SK-N-SH (cell line): ENCODE measurements at regions not wholly inside any gene's neighbourhood (a gene's known extent, or its start where the extent isn't known, plus 50 kb on each side); places are given as distances from the start of the nearest gene placed in this dataset.
"Not testable (repeated sequence)": the region's sequence is repeated elsewhere in the genome, so short reads cannot be mapped to it uniquely, and the experiment has no call there.

Experiments used
- CTCF ChIA-PET: fragments of 300-600, 350-600 bp; formaldehyde crosslinking; extraction: SDS; loops from one replicate; lab custom pipeline; 2021; lab: Yijun Ruan, JAX
- POLR2A ChIA-PET: fragments of 350-600 bp; sonication (Branson Sonifier 250); formaldehyde crosslinking; extraction: SDS; loops from one replicate; lab custom pipeline; 2020; ENCODE audit warnings: antibody characterized with exemption, inconsistent platforms; lab: Yijun Ruan, JAX
- DNase-seq: peaks from one replicate; pipeline ENCODE4 v3.0.0; 2012
- H2AFZ ChIP-seq: fragments of 200-600 bp; sonication (generic); 2 replicates; pipeline ENCODE4 v1.8.1; 2016; ENCODE audit warnings: antibody characterized with exemption, mild to moderate bottlenecking, low read depth
- H3F3A ChIP-seq: fragments of 200-600 bp; sonication (generic); replicated peaks from 2 replicates; pipeline ENCODE3; 2016; ENCODE audit warnings: antibody characterized with exemption, mild to moderate bottlenecking; ENCODE audit not compliant: insufficient read depth
- H3K27ac ChIP-seq, 2 experiments: fragments of 200-500 bp in 1 of 2; fragments of 200-600 bp in 1 of 2; sonication (Bioruptor generic) in 1 of 2; sonication (generic), shearing (Covaris generic) in 1 of 2; 2 replicates each; pipeline versions ENCODE4 v1.5.1 to v1.6.1; 2014 to 2016; ENCODE audit warnings: low read depth in 2 of 2, inconsistent platforms in 1 of 2, low read length in 1 of 2, mild to moderate bottlenecking in 1 of 2, mixed read lengths in 1 of 2
- H3K27me3 ChIP-seq: fragments of 200-600 bp; sonication (generic), shearing (Covaris generic); 2 replicates; pipeline ENCODE4 v1.6.1; 2016; ENCODE audit warnings: mixed run types; ENCODE audit not compliant: insufficient read depth
- H3K36me3 ChIP-seq, 2 experiments: fragments of 200-500 bp in 1 of 2; fragments of 200-600 bp in 1 of 2; sonication (Bioruptor generic) in 1 of 2; sonication (generic) in 1 of 2; replicated peaks in 1 of 2; 2 replicates each; pipeline versions ENCODE3 to v1.5.1; 2014 to 2016; ENCODE audit warnings: low read length in 1 of 2, mild to moderate bottlenecking in 1 of 2; ENCODE audit not compliant: insufficient read depth in 2 of 2, control insufficient read depth in 1 of 2
- H3K4me1 ChIP-seq, 2 experiments: fragments of 200-500 bp in 1 of 2; fragments of 200-600 bp in 1 of 2; sonication (Bioruptor generic) in 1 of 2; sonication (generic), shearing (Covaris generic) in 1 of 2; 2 replicates each; pipeline versions ENCODE4 v1.5.1 to v1.6.1; 2014 to 2016; ENCODE audit warnings: low read depth in 1 of 2, low read length in 1 of 2, mixed run types in 1 of 2; ENCODE audit not compliant: insufficient read depth in 2 of 2, control insufficient read depth in 1 of 2
- H3K4me2 ChIP-seq: fragments of 200-600 bp; sonication (generic), shearing (Covaris generic); 2 replicates; pipeline ENCODE4 v1.6.1; 2017; ENCODE audit warnings: mixed run types
- H3K4me3 ChIP-seq, 2 experiments: fragments of 200-500 bp in 1 of 2; fragments of 200-600 bp in 1 of 2; sonication (Bioruptor generic) in 1 of 2; sonication (generic), shearing (Covaris generic) in 1 of 2; 2 replicates each; pipeline versions ENCODE4 v1.5.1 to v1.8.1; 2014 to 2016; ENCODE audit warnings: low read depth in 2 of 2, inconsistent platforms in 1 of 2, low read length in 1 of 2, mild to moderate bottlenecking in 1 of 2, mixed read lengths in 1 of 2, moderate library complexity in 1 of 2
- H3K79me2 ChIP-seq: fragments of 200-600 bp; sonication (generic); 2 replicates; pipeline ENCODE4 v1.8.1; 2017; ENCODE audit warnings: mild to moderate bottlenecking; ENCODE audit not compliant: insufficient read depth
- H3K9ac ChIP-seq: fragments of 200-600 bp; sonication (generic); 2 replicates; pipeline ENCODE4 v1.6.1; 2017; ENCODE audit warnings: mixed run types
- H3K9me2 ChIP-seq: fragments of 200-600 bp; sonication (generic); 2 replicates; pipeline ENCODE4 v1.6.1; 2017; ENCODE audit warnings: mixed run types
- H3K9me3 ChIP-seq: fragments of 200-600 bp; sonication (generic); 2 replicates; pipeline ENCODE4 v1.6.1; 2017; ENCODE audit warnings: mixed run types, mild to moderate bottlenecking, moderate library complexity
- H4K20me1 ChIP-seq: fragments of 200-600 bp; sonication (generic); 2 replicates; pipeline ENCODE4 v1.6.1; 2017; ENCODE audit warnings: mild to moderate bottlenecking, mixed run types; ENCODE audit not compliant: insufficient read depth
- ELF1 ChIP-seq: IDR thresholded peaks from 2 replicates; pipeline ENCODE4 v1.4.0; 2012
- EZH2phosphoT487 ChIP-seq: fragments of 200-600 bp; sonication (generic); IDR thresholded peaks from 2 replicates; pipeline ENCODE4 v1.6.1; 2017; ENCODE audit warnings: low read depth, mixed run types, mild to moderate bottlenecking, antibody characterized with exemption, moderate library complexity, borderline replicate concordance
- FOXM1 ChIP-seq: IDR thresholded peaks from 2 replicates; pipeline ENCODE4 v1.4.0; 2012; ENCODE audit warnings: low read depth, mild to moderate bottlenecking
- IRF3 ChIP-seq: fragments of 150-350 bp; IDR thresholded peaks from 2 replicates; pipeline ENCODE4 v1.6.1; 2016; ENCODE audit warnings: mild to moderate bottlenecking, low read depth, low read length
- MAX ChIP-seq: IDR thresholded peaks from 2 replicates; pipeline ENCODE4 v1.4.0; 2012; ENCODE audit warnings: low read depth
- MEF2A ChIP-seq: IDR thresholded peaks from 2 replicates; pipeline ENCODE4 v1.4.0; 2012; ENCODE audit warnings: low read depth, borderline replicate concordance
- NRF1 ChIP-seq: IDR thresholded peaks from 2 replicates; pipeline ENCODE4 v1.6.1; 2012; ENCODE audit warnings: low read depth, mild to moderate bottlenecking, low read length
- TAF1 ChIP-seq: IDR thresholded peaks from 2 replicates; pipeline ENCODE4 v1.6.1; 2012; ENCODE audit warnings: low read depth, mild to moderate bottlenecking, low read length, moderate library complexity, borderline replicate concordance
- USF1 ChIP-seq: IDR thresholded peaks from 2 replicates; pipeline ENCODE4 v1.4.0; 2012; ENCODE audit warnings: low read depth, borderline replicate concordance
- YY1 ChIP-seq: IDR thresholded peaks from 2 replicates; pipeline ENCODE4 v1.4.0; 2012; ENCODE audit warnings: low read depth, mild to moderate bottlenecking
- WGBS: methylation state at CpG from one replicate; pipeline ENCODE4 v1.1.6; 2017; ENCODE audit warnings: low lambda C conversion rate; 5-methylcytosine and 5-hydroxymethylcytosine counted together

- H3K4me1 ChIP-seq: no peaks in the 10 kb centered on the region
- no peak overlapping the region for H2AFZ ChIP-seq
- no peak for DNase-seq
- ChIA-PET CTCF (interaction anchor here (0.5 to 2.0 kb wide), 3 partner anchors 10 to 37 kb away, joined by 3 to 8 read pairs (median 4); no protein-coding TSS in a partner anchor), POLR2A (no interaction called here)
- WGBS: 8% methylated on average over 3 of the region's 3 CpGs
- no peak overlapping the region for H3K27ac ChIP-seq
- no peaks in the 10 kb centered on the region for H4K20me1 ChIP-seq
- H3K9ac ChIP-seq: no peak overlapping the region
- H3K4me3 ChIP-seq: no peak overlapping the region
- no peaks in the 10 kb centered on the region for H3K36me3 ChIP-seq
- H3K79me2 ChIP-seq: no peaks in the 10 kb centered on the region
- H3K27me3 ChIP-seq: no peaks in the 10 kb centered on the region
- H3K9me3 ChIP-seq: no peaks in the 10 kb centered on the region
- TF ChIP-seq EZH2phosphoT487: no peak
- no peak for TF ChIP-seq USF1
- TF ChIP-seq MEF2A: no peak
- TF ChIP-seq TAF1: no peak
- TF ChIP-seq NRF1: no peak
- no peak for TF ChIP-seq FOXM1
- no peak for TF ChIP-seq ELF1
- no peak for TF ChIP-seq MAX
- TF ChIP-seq YY1: no peak
- no peak for TF ChIP-seq IRF3
- no peaks in the 10 kb centered on the region for H3F3A ChIP-seq
- no peaks in the 10 kb centered on the region for H3K9me2 ChIP-seq
- H3K4me2 ChIP-seq: no peak overlapping the region
Measured at GRCh38 chr3:66934725-66935124, 63.4 kb upstream of the KBTBD8 start.

- CTCF ChIA-PET: interaction anchor here (1.1 to 2.8 kb wide), 3 partner anchors 17 to 1940 kb away, joined by 4 to 19 read pairs (median 12); no protein-coding TSS in a partner anchor
- H3K9me2 ChIP-seq, DNase-seq: not testable (repeated sequence)
Measured at GRCh38 chr3:66937041-66937440, 61.1 kb upstream of the KBTBD8 start.

More at GRCh38 chr3:66937041-66937440, 61.1 kb upstream of the KBTBD8 start:
- H3K4me2 ChIP-seq, H3K9ac ChIP-seq, H3K79me2 ChIP-seq, H3K4me3 ChIP-seq, H3K4me1 ChIP-seq, POLR2A ChIA-PET, H3K36me3 ChIP-seq, H3K9me3 ChIP-seq, H3F3A ChIP-seq, H3K27ac ChIP-seq, H4K20me1 ChIP-seq, H3K27me3 ChIP-seq: not testable (repeated sequence)
- 26% methylated on average over 6 of the region's 6 CpGs for WGBS
- H2AFZ ChIP-seq: 0 out of 2 replicates have a peak overlapping the region, but pooled peaks have one; percentile 62
